ENCODE measurements at regions not wholly inside any gene's neighbourhood (a gene's known extent, or its start where the extent isn't known, plus 50 kb on each side); places are given as distances from the start of the nearest gene placed in this dataset.

GRCh38 chr18:60319129-60319528 is 53.4 kb downstream of the MC4R start:
- ATAC-seq, result no peak
- H3K4me1 Mint-ChIP-seq, result no peaks in the 10 kb centered on the region
- H3K4me3 Mint-ChIP-seq, result no peak overlapping the region
- H3K36me3 Mint-ChIP-seq (ENCODE audit: low read depth), result no peaks in the 10 kb centered on the region
- H3K9me3 Mint-ChIP-seq, result peaks cover 15% of the 10 kb centered on the region
- DNase-seq, result no peak
- no peak overlapping the region for H3K27ac Mint-ChIP-seq
- H3K27me3 Mint-ChIP-seq, result no peaks in the 10 kb centered on the region

DNA sequence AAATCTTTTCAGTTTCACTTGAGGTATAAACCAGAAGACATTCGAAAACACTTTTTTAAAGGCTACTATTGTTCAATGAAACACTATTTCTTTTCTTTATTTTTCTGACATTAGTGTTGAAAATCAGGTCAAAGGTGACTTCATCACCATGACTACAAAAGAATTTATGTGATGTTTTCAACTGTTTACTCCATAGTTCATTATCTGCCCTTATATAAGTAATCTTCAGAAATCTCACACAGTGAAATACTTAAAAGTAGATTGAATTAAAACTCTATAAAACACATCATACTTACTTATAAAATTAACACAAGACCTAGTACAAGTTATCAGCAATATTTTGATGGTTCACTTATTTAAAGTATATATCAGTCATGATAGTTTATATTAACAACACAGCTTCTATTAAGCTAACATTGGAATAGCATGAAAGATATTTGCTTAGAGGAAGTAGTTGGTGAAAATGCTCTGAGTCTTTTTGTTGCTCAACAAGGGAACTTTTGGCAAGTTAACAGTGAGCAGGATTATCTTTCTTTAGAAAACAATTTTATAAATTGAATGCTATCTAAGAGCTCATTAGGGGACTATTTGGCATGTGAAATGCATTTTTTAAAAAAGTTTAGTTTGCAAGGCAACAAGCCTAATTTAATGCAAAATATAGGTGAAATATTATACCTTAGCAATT is 60.8 kb downstream of the MC4R start:
- no peak for ATAC-seq
- no peaks in the 10 kb centered on the region for H3K36me3 Mint-ChIP-seq (ENCODE audit: low read depth)
- H3K9me3 Mint-ChIP-seq, result no peaks in the 10 kb centered on the region

GRCh38 chr18:60295674-60296073 is 76.9 kb downstream of the MC4R start:
- H3K36me3 Mint-ChIP-seq (ENCODE audit: low read depth), result no peaks in the 10 kb centered on the region
- ATAC-seq (no peak), DNase-seq (no peak)
- no peak overlapping the region for H3K27ac Mint-ChIP-seq
- no peak overlapping the region for H3K4me3 Mint-ChIP-seq
- H3K9me3 Mint-ChIP-seq, result peaks cover 4% of the 10 kb centered on the region
- H3K4me1 Mint-ChIP-seq, result no peaks in the 10 kb centered on the region
- H3K27me3 Mint-ChIP-seq, result no peaks in the 10 kb centered on the region

More for the DNA sequence above, 60.8 kb downstream of the MC4R start:
- Mint-ChIP-seq H3K27me3 (no peaks in the 10 kb centered on the region), H3K27ac (no peak overlapping the region), H3K4me1 (no peaks in the 10 kb centered on the region), H3K4me3 (no peak overlapping the region)
- DNase-seq, result no peak

GRCh38 chr18:60292186-60292585 is 80.4 kb downstream of the MC4R start:
- no peaks in the 10 kb centered on the region for H3K9me3 Mint-ChIP-seq
- DNase-seq, result no peak
- H3K4me1 Mint-ChIP-seq, result no peaks in the 10 kb centered on the region
- no peak for ATAC-seq
- no peak overlapping the region for H3K27ac Mint-ChIP-seq
- no peaks in the 10 kb centered on the region for H3K27me3 Mint-ChIP-seq
- H3K4me3 Mint-ChIP-seq, result no peak overlapping the region
- no peaks in the 10 kb centered on the region for H3K36me3 Mint-ChIP-seq (ENCODE audit: low read depth)

DNA sequence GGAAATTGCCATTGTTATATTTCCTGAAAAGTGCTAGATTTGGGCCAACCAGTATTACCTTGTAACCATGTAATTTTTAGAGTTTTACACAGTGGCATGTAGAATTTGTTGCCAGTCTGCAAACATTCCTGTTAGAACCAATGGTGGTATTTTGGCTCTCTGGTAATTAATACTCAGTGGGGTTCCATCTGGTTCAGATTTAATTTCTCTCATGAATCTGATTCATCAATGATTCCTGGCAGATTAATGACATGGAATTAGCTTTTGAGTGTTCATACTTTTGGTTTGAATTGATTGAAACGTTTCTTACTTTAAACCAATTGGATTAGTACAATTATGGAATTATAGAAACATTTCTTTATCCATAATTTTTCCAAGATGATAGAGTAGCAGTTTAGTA is 93.2 kb downstream of the MC4R start:
- Mint-ChIP-seq H3K4me3 (no peak overlapping the region), H3K4me1 (no peaks in the 10 kb centered on the region), H3K36me3 (ENCODE audit: low read depth) (no peaks in the 10 kb centered on the region), H3K27me3 (no peaks in the 10 kb centered on the region), H3K9me3 (no peaks in the 10 kb centered on the region), H3K27ac (no peak overlapping the region)
- no peak for DNase-seq
- ATAC-seq, result no peak

DNA sequence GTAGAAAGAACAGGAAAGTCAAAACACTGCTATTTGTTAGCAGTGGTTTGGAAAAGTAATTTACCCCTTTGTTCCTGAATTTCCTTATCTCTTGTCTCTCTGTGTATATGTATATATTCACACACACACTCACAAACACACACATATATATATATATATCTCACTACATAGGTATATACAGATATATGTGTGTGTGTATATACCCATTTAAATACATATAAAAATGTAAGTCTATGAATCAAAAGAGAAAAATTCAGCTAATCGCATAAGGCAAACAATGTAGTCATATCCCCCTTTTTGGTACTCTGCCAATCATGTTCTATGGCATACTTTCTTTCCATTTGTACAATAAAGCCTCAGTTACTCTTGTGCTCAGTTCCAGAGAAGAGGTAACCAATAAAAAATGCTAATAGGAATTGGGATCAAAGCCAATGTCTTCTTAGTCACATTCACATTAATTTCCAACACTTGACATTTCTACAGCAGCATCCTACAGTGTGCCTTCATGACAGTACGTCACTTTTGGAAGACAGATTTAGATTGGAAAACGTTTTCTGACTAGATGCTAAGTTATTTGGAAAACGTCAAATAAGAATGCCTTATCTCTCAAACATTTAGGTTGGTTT is 94.6 kb downstream of the MC4R start:
- Mint-ChIP-seq H3K36me3 (ENCODE audit: low read depth) (no peaks in the 10 kb centered on the region), H3K4me1 (no peaks in the 10 kb centered on the region), H3K27me3 (no peaks in the 10 kb centered on the region), H3K4me3 (no peak overlapping the region), H3K9me3 (peaks cover 4% of the 10 kb centered on the region), H3K27ac (no peak overlapping the region)
- ATAC-seq, result no peak
- no peak for DNase-seq

- H3K36me3 Mint-ChIP-seq (ENCODE audit: low read depth), result no peaks in the 10 kb centered on the region
- no peaks in the 10 kb centered on the region for H3K27me3 Mint-ChIP-seq
- H3K9me3 Mint-ChIP-seq, result peaks cover 6% of the 10 kb centered on the region
- H3K4me1 Mint-ChIP-seq, result no peaks in the 10 kb centered on the region
- no peak overlapping the region for H3K4me3 Mint-ChIP-seq
- DNase-seq (no peak), ATAC-seq (no peak)
- H3K27ac Mint-ChIP-seq, result no peak overlapping the region
Observed at GRCh38 chr18:60267391-60268058, 105.0 kb downstream of the MC4R start.

- Mint-ChIP-seq H3K27me3 (no peaks in the 10 kb centered on the region), H3K36me3 (ENCODE audit: low read depth) (no peaks in the 10 kb centered on the region), H3K4me3 (no peak overlapping the region), H3K4me1 (no peaks in the 10 kb centered on the region), H3K27ac (no peak overlapping the region), H3K9me3 (peaks cover 6% of the 10 kb centered on the region)
- ATAC-seq, result no peak
- no peak for DNase-seq
Observed at GRCh38 chr18:60266558-60266957, 106.0 kb downstream of the MC4R start.

- Mint-ChIP-seq H3K4me3 (no peak overlapping the region), H3K27me3 (no peaks in the 10 kb centered on the region), H3K36me3 (ENCODE audit: low read depth) (no peaks in the 10 kb centered on the region), H3K4me1 (peaks cover 6% of the 10 kb centered on the region), H3K27ac (no peak overlapping the region), H3K9me3 (no peaks in the 10 kb centered on the region)
- no peak for ATAC-seq
- DNase-seq, result no peak
Observed at GRCh38 chr18:60259052-60259681, 113.4 kb downstream of the MC4R start.

- Mint-ChIP-seq H3K4me1 (no peaks in the 10 kb centered on the region), H3K4me3 (no peak overlapping the region), H3K27ac (no peak overlapping the region), H3K9me3 (no peaks in the 10 kb centered on the region), H3K27me3 (no peaks in the 10 kb centered on the region), H3K36me3 (ENCODE audit: low read depth) (no peaks in the 10 kb centered on the region)
- ATAC-seq (no peak), DNase-seq (no peak)
Observed at GRCh38 chr18:60249388-60249787, 123.2 kb downstream of the MC4R start.

GRCh38 chr18:60248336-60249330 is 123.9 kb downstream of the MC4R start:
- Mint-ChIP-seq H3K36me3 (ENCODE audit: low read depth) (no peaks in the 10 kb centered on the region), H3K27me3 (no peaks in the 10 kb centered on the region), H3K4me3 (no peak overlapping the region), H3K9me3 (no peaks in the 10 kb centered on the region), H3K4me1 (no peaks in the 10 kb centered on the region), H3K27ac (no peak overlapping the region)
- ATAC-seq, result no peak
- no peak for DNase-seq

DNA sequence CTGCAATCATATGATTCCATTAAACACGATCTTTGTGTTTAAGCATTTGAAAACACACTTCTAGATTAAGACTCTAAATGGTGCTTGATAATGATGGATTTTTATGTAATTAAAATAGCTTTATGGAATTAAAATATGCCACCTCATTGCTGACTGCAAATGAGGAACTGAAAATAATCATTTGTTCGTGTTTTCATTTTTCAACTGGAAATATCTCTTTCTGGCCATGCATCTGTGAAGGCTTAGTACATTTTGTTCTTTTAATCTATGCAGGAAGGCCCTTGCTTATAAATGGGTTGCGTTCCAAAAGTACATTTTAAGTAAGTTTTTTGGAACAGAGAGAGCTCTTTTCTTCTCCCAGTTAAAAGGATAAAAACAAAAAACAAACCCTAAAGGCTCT is 125.5 kb downstream of the MC4R start:
- ATAC-seq (no peak), DNase-seq (no peak)
- no peak overlapping the region for H3K4me3 Mint-ChIP-seq
- H3K4me1 Mint-ChIP-seq, result no peaks in the 10 kb centered on the region
- H3K27me3 Mint-ChIP-seq, result peaks cover 3% of the 10 kb centered on the region
- H3K27ac Mint-ChIP-seq, result no peak overlapping the region
- no peaks in the 10 kb centered on the region for H3K36me3 Mint-ChIP-seq (ENCODE audit: low read depth)
- no peaks in the 10 kb centered on the region for H3K9me3 Mint-ChIP-seq

DNA sequence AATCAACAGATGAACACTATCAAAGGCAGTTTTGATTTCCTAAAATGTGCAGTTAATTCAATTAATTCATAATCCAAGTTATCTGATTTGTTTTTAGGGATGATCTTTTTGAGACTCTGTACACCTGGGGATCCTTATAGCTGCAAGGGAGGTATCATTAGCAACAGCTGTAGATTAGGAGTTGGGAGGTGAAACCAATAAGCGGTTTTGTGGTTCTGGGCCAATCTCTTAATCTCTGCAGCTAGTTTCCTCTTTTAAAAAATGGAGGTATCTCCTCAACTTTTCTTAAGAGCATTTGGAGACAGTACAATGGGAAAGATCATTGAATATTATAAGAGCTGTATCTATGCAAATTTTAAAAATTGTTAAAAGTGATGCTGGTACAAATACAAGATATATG is 126.0 kb downstream of the MC4R start:
- no peak for ATAC-seq
- Mint-ChIP-seq H3K4me1 (no peaks in the 10 kb centered on the region), H3K36me3 (ENCODE audit: low read depth) (no peaks in the 10 kb centered on the region), H3K4me3 (no peak overlapping the region), H3K9me3 (no peaks in the 10 kb centered on the region), H3K27me3 (peaks cover 3% of the 10 kb centered on the region), H3K27ac (no peak overlapping the region)
- DNase-seq, result no peak

GRCh38 chr18:60245096-60245495 is 127.5 kb downstream of the MC4R start:
- no peak overlapping the region for H3K4me3 Mint-ChIP-seq
- H3K27me3 Mint-ChIP-seq, result peaks cover 3% of the 10 kb centered on the region
- no peak for DNase-seq
- H3K27ac Mint-ChIP-seq, result no peak overlapping the region
- ATAC-seq, result no peak
- H3K9me3 Mint-ChIP-seq, result peaks cover 4% of the 10 kb centered on the region
- H3K36me3 Mint-ChIP-seq (ENCODE audit: low read depth), result no peaks in the 10 kb centered on the region
- H3K4me1 Mint-ChIP-seq, result no peaks in the 10 kb centered on the region
